Coronary artery (tissue), 2 donors: ENCODE measurements at regions not wholly inside any gene's neighbourhood (a gene's known extent, or its start where the extent isn't known, plus 50 kb on each side); places are given as distances from the start of the nearest gene placed in this dataset.

Experiments
- DNase-seq: peaks from one replicate; pipeline ENCODE4 v3.0.0-alpha.2; 2017; ENCODE audit warnings: low spot score
- H3K27ac ChIP-seq, 2 donors: fragments of 200-600 bp; sonication (generic); one replicate each; pipeline ENCODE4 v1.5.1; 2016 to 2019
- H3K4me3 ChIP-seq: fragments of 200-600 bp; sonication (generic); 2 replicates; pipeline ENCODE4 v1.5.1; 2016; ENCODE audit warnings: mild to moderate bottlenecking, moderate library complexity
- TF ChIP-seq, protein P1 (sequence below): fragments of 200-600 bp; sonication (generic); IDR thresholded peaks from one replicate; pipeline ENCODE4 v1.5.1; 2019; ENCODE audit warnings: antibody characterized with exemption

DNA sequence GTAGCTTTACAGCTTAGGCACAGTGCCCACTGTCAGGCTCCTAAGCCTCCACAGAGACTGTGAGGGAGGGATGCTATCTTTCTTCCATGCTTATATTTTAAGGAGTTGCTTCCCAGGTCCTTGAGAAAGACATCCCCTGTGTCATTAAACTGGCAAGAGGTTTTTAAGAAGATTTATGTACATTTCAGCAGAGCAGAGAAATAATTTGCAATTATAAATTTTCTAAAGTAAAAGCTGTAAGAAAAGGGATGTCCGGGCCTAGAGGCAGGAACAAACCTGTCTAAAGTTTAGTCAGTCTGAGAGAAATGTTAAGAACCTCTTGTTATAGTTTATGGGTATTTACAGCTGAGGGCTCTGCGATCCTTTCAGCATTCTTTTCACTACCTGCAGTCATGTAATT, 716.1 kb downstream of the SLC16A7 start:
- no peak for DNase-seq
- TF ChIP-seq, protein P1, sequence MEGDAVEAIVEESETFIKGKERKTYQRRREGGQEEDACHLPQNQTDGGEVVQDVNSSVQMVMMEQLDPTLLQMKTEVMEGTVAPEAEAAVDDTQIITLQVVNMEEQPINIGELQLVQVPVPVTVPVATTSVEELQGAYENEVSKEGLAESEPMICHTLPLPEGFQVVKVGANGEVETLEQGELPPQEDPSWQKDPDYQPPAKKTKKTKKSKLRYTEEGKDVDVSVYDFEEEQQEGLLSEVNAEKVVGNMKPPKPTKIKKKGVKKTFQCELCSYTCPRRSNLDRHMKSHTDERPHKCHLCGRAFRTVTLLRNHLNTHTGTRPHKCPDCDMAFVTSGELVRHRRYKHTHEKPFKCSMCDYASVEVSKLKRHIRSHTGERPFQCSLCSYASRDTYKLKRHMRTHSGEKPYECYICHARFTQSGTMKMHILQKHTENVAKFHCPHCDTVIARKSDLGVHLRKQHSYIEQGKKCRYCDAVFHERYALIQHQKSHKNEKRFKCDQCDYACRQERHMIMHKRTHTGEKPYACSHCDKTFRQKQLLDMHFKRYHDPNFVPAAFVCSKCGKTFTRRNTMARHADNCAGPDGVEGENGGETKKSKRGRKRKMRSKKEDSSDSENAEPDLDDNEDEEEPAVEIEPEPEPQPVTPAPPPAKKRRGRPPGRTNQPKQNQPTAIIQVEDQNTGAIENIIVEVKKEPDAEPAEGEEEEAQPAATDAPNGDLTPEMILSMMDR = no peak
- no peak overlapping the region for H3K27ac ChIP-seq
- no peak overlapping the region for H3K4me3 ChIP-seq

DNA sequence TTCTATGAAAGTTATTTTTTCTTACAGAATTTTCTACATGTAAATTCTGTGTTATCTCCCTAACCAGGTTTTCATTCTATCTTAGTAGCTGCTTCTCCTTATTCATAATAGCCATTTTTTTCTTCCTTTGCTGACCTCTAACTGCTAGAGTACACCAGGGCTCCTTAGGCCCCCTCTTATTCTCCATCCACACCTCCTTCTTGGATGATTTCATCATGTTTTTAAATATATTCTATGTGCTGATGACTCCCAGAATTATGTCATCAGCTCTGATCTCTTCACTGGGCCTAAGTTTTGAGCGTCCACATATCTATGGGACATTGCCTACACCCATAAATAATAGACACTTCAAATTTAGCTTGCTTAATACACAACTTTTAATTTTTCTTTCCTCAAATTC, 721.5 kb downstream of the SLC16A7 start:
- no peak for DNase-seq
- TF ChIP-seq, protein P1 = no peak
- Histone ChIP-seq H3K4me3 (no peak overlapping the region), H3K27ac (no peak overlapping the region)

DNA sequence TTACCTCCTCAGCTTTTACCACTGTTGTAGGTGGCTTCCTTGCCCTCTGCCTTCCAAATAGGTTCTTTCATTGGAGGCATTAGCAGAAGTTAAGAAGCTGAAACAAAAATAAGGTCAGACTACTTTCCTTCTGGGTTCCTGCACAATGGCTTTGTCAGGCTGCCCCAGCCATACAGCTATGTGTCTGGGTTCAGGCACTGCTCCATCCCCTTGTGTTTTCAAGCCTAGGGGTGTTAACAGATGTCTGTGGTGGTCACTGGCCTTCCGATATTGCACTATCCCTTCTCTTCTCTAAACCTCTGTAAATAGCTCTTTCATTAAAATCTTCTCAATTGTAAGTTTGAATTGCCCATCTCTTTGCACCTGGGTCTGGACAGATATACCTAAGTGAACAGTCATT, 728.9 kb downstream of the SLC16A7 start:
- TF ChIP-seq, protein P1 = no peak
- H3K4me3 ChIP-seq = no peak overlapping the region
- no peak for DNase-seq
- no peak overlapping the region for H3K27ac ChIP-seq

DNA sequence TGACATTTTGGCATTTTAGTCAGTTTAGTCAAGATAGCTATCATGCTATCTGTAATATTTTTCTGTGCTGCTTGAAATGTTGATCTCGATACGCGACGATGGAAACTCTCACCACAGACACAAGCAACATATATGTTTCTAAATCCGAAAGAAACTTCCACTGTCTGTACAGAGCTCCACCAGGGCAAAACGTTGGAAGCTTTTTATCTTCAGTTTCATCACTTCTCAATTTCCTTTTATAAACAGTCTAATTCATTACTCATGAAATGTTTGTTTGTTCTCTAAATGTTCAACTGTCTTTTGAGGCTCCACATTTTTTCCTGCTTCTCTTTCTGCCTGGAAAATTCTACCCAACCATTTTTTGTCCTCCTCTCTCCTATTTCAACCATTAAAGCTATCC, 737.6 kb downstream of the SLC16A7 start:
- TF ChIP-seq, protein P1 = no peak
- Histone ChIP-seq H3K4me3 (no peak overlapping the region), H3K27ac (no peak overlapping the region)
- DNase-seq = no peak

DNA sequence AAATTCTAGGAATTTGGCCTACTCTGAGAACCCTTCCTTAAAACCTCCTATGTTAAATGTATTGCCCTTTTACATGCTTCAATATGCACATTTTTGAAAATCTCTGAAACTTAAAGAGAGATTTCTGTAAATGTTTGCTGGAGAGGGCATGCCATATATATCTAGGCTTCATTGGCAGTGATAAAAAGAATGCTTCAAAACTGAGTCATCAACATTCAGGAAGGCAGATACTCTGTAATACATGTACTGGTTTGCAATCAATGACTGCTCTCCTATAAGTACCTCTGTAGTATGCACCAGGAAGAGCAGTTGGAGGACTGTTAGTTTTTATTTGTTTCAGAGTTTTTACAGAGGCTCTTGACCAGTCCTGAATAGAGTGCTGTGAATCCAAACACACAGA, 739.9 kb downstream of the SLC16A7 start:
- no peak for DNase-seq
- Histone ChIP-seq H3K27ac (no peak overlapping the region), H3K4me3 (no peak overlapping the region)
- TF ChIP-seq, protein P1 = no peak

DNA sequence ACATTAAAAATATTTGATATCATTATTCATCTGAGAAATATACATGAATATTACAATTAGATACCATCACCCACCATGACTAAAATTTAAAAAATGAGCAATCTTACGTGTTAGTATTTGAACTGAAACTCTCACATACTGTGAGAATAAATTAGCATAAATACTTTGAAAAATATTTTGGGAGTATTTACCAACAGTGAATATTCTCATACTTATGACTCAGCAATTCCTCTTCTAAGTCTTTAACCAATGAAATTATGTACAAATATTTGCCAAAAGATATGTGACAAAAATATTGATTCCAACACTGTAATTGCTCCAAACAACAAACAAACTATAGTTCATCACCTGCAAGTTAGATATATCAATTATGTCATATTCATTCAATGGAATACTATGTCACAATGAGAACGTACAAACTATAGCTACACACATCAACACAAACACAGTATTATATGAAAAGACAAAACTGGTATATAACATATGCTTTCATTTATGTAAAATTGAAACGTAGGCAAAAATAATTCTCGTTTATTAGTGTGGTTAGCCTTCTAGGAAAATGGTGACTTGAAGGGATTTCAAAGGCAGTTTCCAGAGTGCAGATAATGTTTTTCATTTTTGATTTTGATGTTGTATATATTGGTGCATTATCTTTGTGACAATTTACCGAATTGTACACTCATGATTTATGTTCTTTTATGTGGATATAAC, 742.2 kb downstream of the SLC16A7 start:
- no peak overlapping the region for H3K27ac ChIP-seq
- no peak overlapping the region for H3K4me3 ChIP-seq
- no peak for DNase-seq
- TF ChIP-seq, protein P1 = no peak

DNA sequence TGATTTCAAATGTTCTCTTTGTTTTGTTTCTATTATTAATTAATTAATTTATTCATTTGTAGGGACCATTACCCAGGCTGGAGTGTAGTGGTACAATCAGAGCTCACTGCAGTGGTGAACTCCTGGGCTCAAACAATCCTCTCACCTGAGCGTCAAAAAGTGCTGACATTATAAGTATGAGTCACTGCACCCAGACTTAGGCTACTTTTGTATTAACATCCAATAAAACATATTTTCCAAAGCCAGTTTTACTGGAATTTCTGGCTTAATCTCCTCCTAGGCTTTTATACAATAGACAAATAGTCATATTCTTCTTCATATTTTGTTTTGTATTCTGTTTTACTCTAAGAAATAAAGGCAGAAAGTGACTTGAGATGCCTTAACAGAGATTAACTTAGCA, 749.6 kb downstream of the SLC16A7 start:
- no peak overlapping the region for H3K4me3 ChIP-seq
- TF ChIP-seq, protein P1 = no peak
- H3K27ac ChIP-seq = no peak overlapping the region
- no peak for DNase-seq
